ENCODE measurements at regions not wholly inside any gene's neighbourhood (a gene's known extent, or its start where the extent isn't known, plus 50 kb on each side); places are given as distances from the start of the nearest gene placed in this dataset.

DNA sequence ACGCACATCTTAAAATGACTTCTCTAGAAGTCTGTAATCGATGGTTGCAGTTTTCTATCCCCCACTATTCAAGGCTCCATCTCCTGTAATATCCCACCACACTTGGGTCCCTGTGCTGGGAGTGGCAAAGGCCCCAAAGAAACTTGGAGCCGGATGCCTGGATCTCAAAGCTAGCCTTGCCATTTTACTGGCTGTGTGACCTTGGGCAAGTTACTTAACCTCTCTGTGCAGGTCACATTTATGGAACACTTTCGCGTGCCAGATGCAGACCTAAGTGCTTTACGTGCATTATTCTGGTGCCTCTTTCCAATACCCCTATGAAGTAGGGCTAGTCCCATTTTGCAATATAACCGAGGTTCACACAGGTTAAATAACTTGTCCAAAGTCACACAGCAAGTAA, 151.8 kb upstream of the PRMT8 start (continued):
- TF ChIP-seq AFF4 (CRISPR knock-in tag; IDR thresholded peaks at IDR 0.05; ENCODE audit: borderline replicate concordance) = no peak
- TF ChIP-seq ZNF512 (CRISPR knock-in tag; IDR thresholded peaks at IDR 0.05; ENCODE audit: borderline replicate concordance) = no peak
- TF ChIP-seq PRRX2 (CRISPR knock-in tag; IDR thresholded peaks at IDR 0.05) = no peak
- TF ChIP-seq EMX1 (CRISPR knock-in tag; IDR thresholded peaks at IDR 0.05) = no peak
- TF ChIP-seq, protein P1, sequence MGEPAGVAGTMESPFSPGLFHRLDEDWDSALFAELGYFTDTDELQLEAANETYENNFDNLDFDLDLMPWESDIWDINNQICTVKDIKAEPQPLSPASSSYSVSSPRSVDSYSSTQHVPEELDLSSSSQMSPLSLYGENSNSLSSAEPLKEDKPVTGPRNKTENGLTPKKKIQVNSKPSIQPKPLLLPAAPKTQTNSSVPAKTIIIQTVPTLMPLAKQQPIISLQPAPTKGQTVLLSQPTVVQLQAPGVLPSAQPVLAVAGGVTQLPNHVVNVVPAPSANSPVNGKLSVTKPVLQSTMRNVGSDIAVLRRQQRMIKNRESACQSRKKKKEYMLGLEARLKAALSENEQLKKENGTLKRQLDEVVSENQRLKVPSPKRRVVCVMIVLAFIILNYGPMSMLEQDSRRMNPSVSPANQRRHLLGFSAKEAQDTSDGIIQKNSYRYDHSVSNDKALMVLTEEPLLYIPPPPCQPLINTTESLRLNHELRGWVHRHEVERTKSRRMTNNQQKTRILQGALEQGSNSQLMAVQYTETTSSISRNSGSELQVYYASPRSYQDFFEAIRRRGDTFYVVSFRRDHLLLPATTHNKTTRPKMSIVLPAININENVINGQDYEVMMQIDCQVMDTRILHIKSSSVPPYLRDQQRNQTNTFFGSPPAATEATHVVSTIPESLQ (CRISPR knock-in tag; IDR thresholded peaks at IDR 0.05) = no peak

GRCh38 chr12:3341594-3341993, 149.4 kb upstream of the PRMT8 start:
- Mint-ChIP-seq H3K36me3 (no peaks in the 10 kb centered on the region), H3K27ac (no peak overlapping the region), H3K4me1 (peaks cover 24% of the 10 kb centered on the region), H3K9me3 (no peaks in the 10 kb centered on the region), H3K27me3 (ENCODE audit: low read depth) (no peaks in the 10 kb centered on the region; the same call in 1 of the 2 replicates), H3K4me3 (no peak overlapping the region)
- POLR2A ChIA-PET = no interaction called here
- no peak for ATAC-seq
- DNase-seq (ENCODE audit: low spot score) = no peak
- CTCF ChIA-PET = interaction anchor here (0.6 to 2.6 kb wide), 22 partner anchors 8 to 492 kb away, joined by 3 to 12 read pairs (median 4); partner anchors contain the start of gene CRACR2A
- TF ChIP-seq ZNF512 (CRISPR knock-in tag; IDR thresholded peaks at IDR 0.05; ENCODE audit: borderline replicate concordance) = no peak
- TF ChIP-seq ZNF423 (CRISPR knock-in tag; IDR thresholded peaks at IDR 0.05) = no peak
- TF ChIP-seq, protein P2, sequence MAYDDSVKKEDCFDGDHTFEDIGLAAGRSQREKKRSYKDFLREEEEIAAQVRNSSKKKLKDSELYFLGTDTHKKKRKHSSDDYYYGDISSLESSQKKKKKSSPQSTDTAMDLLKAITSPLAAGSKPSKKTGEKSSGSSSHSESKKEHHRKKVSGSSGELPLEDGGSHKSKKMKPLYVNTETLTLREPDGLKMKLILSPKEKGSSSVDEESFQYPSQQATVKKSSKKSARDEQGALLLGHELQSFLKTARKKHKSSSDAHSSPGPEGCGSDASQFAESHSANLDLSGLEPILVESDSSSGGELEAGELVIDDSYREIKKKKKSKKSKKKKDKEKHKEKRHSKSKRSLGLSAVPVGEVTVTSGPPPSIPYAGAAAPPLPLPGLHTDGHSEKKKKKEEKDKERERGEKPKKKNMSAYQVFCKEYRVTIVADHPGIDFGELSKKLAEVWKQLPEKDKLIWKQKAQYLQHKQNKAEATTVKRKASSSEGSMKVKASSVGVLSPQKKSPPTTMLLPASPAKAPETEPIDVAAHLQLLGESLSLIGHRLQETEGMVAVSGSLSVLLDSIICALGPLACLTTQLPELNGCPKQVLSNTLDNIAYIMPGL (CRISPR knock-in tag; IDR thresholded peaks at IDR 0.05) = no peak
- no peak for TF ChIP-seq FOXP4 (CRISPR knock-in tag; IDR thresholded peaks at IDR 0.05)
- no peak for TF ChIP-seq TEAD1 (CRISPR knock-in tag; IDR thresholded peaks at IDR 0.05)
- no peak for TF ChIP-seq ZNF416 (CRISPR knock-in tag; IDR thresholded peaks at IDR 0.05)
- no peak for TF ChIP-seq OVOL2 (CRISPR knock-in tag; IDR thresholded peaks at IDR 0.05; ENCODE audit: borderline replicate concordance)
- TF ChIP-seq, protein P3, sequence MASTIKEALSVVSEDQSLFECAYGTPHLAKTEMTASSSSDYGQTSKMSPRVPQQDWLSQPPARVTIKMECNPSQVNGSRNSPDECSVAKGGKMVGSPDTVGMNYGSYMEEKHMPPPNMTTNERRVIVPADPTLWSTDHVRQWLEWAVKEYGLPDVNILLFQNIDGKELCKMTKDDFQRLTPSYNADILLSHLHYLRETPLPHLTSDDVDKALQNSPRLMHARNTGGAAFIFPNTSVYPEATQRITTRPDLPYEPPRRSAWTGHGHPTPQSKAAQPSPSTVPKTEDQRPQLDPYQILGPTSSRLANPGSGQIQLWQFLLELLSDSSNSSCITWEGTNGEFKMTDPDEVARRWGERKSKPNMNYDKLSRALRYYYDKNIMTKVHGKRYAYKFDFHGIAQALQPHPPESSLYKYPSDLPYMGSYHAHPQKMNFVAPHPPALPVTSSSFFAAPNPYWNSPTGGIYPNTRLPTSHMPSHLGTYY (CRISPR knock-in tag; IDR thresholded peaks at IDR 0.05) = no peak
- no peak for TF ChIP-seq ZNF532 (CRISPR knock-in tag; IDR thresholded peaks at IDR 0.05; ENCODE audit: borderline replicate concordance)
- TF ChIP-seq USF1 (CRISPR knock-in tag; IDR thresholded peaks at IDR 0.05) = no peak
- TF ChIP-seq ZNF121 (CRISPR knock-in tag; IDR thresholded peaks at IDR 0.05) = no peak
- TF ChIP-seq ZBTB21 (CRISPR knock-in tag; IDR thresholded peaks at IDR 0.05; ENCODE audit: borderline replicate concordance) = no peak

All from WTC11 (cell line).